A673 (cell line): ENCODE measurements at regions not wholly inside any gene's neighbourhood (a gene's known extent, or its start where the extent isn't known, plus 50 kb on each side); places are given as distances from the start of the nearest gene placed in this dataset.

ENCODE experiments used
- CTCF ChIP-seq: fragments of 300-800, 200-600 bp; sonication (generic); conservative IDR thresholded peaks from 2 replicates; pipeline ENCODE4 v1.5.1; 2017; ENCODE audit warnings: low read depth, mild to moderate bottlenecking, antibody characterized with exemption, low read length, moderate library complexity, mixed read lengths
- EZH2 ChIP-seq: fragments of 200-600 bp; sonication (generic); IDR thresholded peaks from 2 replicates; pipeline ENCODE4 v1.6.1; 2017; ENCODE audit warnings: borderline replicate concordance, low read depth, mild to moderate bottlenecking, mixed read lengths, antibody characterized with exemption, low read length; ENCODE audit not compliant: poor library complexity, severe bottlenecking

- TF ChIP-seq CTCF (no peak), EZH2 (no peak)
These were observed 80.7 kb upstream of the LRPAP1 start for GRCh38 chr4:3612934-3613333.
